CD4-positive, alpha-beta T cell treated with Interleukin-2 at 100 ng/mL for 4 hours (primary cell): ENCODE measurements at regions not wholly inside any gene's neighbourhood (a gene's known extent, or its start where the extent isn't known, plus 50 kb on each side); places are given as distances from the start of the nearest gene placed in this dataset.

Experiments used
- DNase-seq: peaks from one replicate; pipeline ENCODE4 v3.0.0-alpha.2; 2020; ENCODE audit warnings: low spot score

- no peak for DNase-seq
These were observed 336.6 kb downstream of the EN1 start for GRCh38 chr2:118510807-118511206.

- DNase-seq = no peak
These were observed 338.0 kb downstream of the EN1 start for GRCh38 chr2:118509319-118510004.

GRCh38 chr2:118508282-118508681 is 339.2 kb downstream of the EN1 start:
- no peak for DNase-seq

GRCh38 chr2:118505436-118505835 is 342.0 kb downstream of the EN1 start:
- no peak for DNase-seq

- DNase-seq = no peak
These were observed 345.3 kb downstream of the EN1 start for GRCh38 chr2:118502106-118502505.

- no peak for DNase-seq
These were observed 348.5 kb downstream of the EN1 start for GRCh38 chr2:118498943-118499342.

- DNase-seq = no peak
These were observed 350.4 kb downstream of the EN1 start for GRCh38 chr2:118496870-118497611.

- no peak for DNase-seq
These were observed 351.0 kb downstream of the EN1 start for GRCh38 chr2:118496467-118496866.

GRCh38 chr2:118495290-118495689 is 352.2 kb downstream of the EN1 start:
- DNase-seq = no peak

GRCh38 chr2:118493213-118493612 is 354.2 kb downstream of the EN1 start:
- DNase-seq = no peak

- DNase-seq = no peak
These were observed 355.1 kb downstream of the EN1 start for GRCh38 chr2:118492335-118492734.

GRCh38 chr2:118490330-118490729 is 357.1 kb downstream of the EN1 start:
- no peak for DNase-seq

GRCh38 chr2:118489712-118490299 is 357.6 kb downstream of the EN1 start:
- DNase-seq = no peak

- DNase-seq = no peak
These were observed 366.1 kb downstream of the EN1 start for GRCh38 chr2:118481299-118481698.

GRCh38 chr2:118479020-118479419 is 368.4 kb downstream of the EN1 start:
- DNase-seq = no peak

GRCh38 chr2:118477111-118477862 is 370.2 kb downstream of the EN1 start:
- DNase-seq = no peak

GRCh38 chr2:118475622-118476205 is 371.7 kb downstream of the EN1 start:
- no peak for DNase-seq

- no peak for DNase-seq
These were observed 372.9 kb downstream of the EN1 start for GRCh38 chr2:118474541-118474920.

- DNase-seq = no peak
These were observed 373.5 kb downstream of the EN1 start for GRCh38 chr2:118473846-118474540.

GRCh38 chr2:118473241-118473640 is 374.2 kb downstream of the EN1 start:
- no peak for DNase-seq

GRCh38 chr2:118470297-118470696 is 377.2 kb downstream of the EN1 start:
- no peak for DNase-seq

- no peak for DNase-seq
These were observed 378.3 kb downstream of the EN1 start for GRCh38 chr2:118469103-118469502.
